GM12801 (cell line): ENCODE measurements at regions not wholly inside any gene's neighbourhood (a gene's known extent, or its start where the extent isn't known, plus 50 kb on each side); places are given as distances from the start of the nearest gene placed in this dataset.

ENCODE experiments used
- TF ChIP-seq, protein P1 (sequence below): IDR thresholded peaks from one replicate; pipeline ENCODE4 v1.5.1; 2011; ENCODE audit warnings: control low read depth; ENCODE audit not compliant: insufficient read length; ENCODE audit errors: extremely low read depth

DNA sequence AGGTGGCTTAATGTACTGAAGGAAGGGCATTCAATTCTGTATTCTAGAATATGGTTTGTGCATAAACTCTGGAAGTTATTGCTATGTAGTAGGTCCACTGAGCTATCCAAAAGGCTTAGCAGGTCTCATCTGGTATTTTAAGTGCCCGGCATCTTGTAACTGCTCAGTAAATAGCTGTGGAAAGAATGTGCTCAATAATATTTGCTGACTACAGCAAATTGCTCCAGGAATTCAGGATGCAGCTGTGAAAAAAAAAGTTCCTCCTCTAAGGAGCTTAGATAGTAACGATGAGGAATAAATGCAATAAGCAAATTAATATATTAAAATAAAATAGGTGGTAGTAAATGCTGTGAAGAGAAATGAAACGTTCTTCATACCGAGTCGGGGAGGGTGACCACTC lies 857.1 kb downstream of the AACS start:
- TF ChIP-seq, protein P1, sequence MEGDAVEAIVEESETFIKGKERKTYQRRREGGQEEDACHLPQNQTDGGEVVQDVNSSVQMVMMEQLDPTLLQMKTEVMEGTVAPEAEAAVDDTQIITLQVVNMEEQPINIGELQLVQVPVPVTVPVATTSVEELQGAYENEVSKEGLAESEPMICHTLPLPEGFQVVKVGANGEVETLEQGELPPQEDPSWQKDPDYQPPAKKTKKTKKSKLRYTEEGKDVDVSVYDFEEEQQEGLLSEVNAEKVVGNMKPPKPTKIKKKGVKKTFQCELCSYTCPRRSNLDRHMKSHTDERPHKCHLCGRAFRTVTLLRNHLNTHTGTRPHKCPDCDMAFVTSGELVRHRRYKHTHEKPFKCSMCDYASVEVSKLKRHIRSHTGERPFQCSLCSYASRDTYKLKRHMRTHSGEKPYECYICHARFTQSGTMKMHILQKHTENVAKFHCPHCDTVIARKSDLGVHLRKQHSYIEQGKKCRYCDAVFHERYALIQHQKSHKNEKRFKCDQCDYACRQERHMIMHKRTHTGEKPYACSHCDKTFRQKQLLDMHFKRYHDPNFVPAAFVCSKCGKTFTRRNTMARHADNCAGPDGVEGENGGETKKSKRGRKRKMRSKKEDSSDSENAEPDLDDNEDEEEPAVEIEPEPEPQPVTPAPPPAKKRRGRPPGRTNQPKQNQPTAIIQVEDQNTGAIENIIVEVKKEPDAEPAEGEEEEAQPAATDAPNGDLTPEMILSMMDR: no peak

DNA sequence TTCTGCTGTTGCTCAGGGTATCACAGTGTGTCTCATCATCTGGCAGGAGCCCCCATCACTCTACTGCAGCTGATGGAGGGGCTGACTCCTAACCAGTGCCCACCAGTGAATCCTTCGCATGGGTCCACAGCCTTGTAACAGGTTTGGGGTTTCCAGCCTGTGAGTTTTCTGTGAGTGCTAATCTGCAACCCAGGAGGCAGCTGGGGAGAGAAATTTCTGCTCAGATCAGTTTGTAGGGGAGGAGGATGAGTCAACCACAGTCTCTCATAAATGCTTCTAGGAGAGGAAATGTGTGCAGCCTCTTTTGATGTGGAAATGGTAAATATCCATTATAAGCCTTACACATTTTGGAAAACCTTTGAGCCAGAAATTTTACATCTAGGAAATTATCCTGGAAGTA lies 871.3 kb downstream of the AACS start:
- TF ChIP-seq, protein P1: no peak

DNA sequence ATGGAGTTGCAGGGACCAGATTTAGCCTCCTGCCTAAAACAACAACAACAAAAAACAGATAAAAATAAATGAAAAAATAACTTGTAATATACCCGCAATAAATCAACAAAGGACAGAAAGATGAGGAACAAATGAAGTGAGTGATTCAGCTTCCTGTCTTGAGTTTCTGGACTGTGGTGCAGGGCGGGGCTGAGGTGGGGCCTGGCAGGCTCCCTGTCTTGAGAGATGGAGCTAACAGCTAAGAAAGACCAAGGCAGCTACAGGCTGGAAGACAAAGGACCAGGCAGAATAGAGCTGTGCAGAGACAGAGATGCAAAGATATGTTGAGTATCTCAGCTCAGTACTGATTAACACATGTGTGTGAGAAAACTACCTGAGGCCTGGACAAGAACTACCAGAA lies 879.2 kb downstream of the AACS start:
- TF ChIP-seq, protein P1: no peak

DNA sequence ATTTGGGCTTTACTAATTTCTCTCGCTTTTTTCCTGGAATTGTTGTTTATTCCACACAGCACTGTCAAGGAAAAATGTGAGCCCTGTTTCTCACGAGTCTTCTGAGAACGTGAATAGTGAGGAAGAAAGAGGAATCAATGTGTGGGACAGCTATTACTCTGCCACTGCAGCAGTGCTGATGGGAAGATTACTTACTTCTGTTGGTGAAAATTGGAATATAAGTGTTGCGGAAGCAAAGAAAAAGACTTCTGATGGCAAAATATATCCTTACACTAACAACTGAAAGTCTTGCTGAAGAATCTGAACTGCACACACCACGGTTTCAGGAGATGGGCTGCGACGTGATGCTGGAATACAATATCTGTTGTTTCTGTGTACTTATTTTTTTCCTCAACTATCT lies 884.2 kb downstream of the AACS start:
- TF ChIP-seq, protein P1: no peak

DNA sequence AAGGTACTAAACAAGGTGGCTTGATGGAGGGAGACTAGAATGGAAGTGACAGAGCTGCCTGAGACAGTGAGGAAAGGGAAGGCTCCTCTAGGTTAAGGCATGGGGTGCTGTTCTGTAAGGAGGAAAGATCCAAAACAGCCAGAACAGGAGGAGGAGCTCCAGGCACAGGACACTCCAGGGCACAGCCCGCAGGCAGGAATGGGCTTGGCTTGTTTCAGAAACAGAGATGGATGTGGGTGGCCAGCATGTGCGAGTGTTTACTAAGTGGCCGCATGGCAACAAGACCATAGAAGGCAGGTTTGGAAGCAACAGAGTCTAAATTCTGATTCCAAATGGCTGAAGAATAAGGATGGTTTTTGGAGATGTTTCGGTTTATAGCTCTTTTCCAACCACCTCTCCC lies 889.1 kb downstream of the AACS start:
- TF ChIP-seq, protein P1: no peak

DNA sequence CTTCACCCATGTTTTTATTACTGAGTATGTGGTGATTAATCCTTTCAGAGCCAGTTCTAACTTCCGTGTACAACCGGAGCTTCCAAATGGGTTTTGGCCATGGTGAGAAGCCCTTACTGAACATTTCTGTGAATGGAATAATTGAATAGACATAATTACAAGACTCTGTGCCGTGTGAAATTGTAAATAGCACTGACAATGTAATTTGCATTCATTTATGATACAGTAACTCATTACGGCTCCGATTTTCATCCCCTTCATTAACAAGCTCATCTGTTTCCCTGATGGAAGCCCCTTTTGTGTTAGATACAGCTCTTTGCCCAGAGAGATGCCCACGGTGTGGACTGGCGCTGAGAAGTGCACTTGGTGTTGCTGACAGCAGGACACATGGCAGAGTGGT lies 891.0 kb downstream of the AACS start:
- TF ChIP-seq, protein P1: no peak

DNA sequence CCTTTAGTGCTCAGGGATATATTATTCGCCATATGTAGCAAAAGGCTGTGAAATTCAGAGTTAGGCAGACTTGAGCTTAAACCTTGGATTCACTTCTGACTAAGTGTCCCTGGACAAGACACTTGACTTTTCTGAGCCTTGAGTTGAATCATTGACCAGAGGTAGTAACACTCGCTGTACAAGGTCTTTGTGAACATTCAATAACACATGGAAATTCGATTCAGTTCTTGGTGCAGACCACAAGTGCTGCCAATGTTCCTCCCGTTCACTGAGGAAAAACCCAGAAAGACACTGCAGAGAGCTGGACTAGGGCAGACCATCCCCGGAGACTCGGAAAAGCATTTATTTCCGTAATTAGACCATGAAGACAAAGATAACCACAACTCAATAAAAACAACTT lies 901.4 kb downstream of the AACS start:
- TF ChIP-seq, protein P1: no peak

DNA sequence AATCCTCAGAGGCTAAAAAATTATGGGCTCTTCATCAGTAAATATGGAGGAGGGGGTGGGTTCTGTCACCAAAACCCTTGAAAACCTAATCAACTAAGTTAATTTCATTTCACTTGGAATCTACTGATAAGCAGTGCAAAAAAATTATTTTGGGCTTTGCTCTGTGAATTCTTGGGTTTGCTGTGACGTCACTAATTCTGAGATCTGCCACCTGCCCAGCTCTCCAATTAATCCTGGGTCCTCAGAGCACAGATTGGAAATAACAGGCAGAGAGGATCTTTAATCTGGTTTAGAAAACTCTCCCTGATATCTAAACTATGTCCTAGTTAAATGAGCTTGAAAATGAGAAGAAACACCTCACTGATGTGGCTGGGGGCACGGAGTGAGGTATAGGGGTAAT lies 903.2 kb downstream of the AACS start:
- TF ChIP-seq, protein P1: no peak
